ENCODE measurements at regions not wholly inside any gene's neighbourhood (a gene's known extent, or its start where the extent isn't known, plus 50 kb on each side); places are given as distances from the start of the nearest gene placed in this dataset.

GRCh38 chr6:63464060-63464459 is 108.2 kb upstream of the LOC128125822 start:
- TF ChIP-seq CTCF (IDR thresholded peaks at IDR 0.05; ENCODE audit: poor library complexity) = no peak
- TF ChIP-seq EZH2phosphoT487 (IDR thresholded peaks at IDR 0.05; ENCODE audit: low read depth, severe bottlenecking, unreplicated experiment) = no peak

Data from hepatocyte (in vitro differentiated cells).